H1 (cell line): ENCODE measurements at regions not wholly inside any gene's neighbourhood (a gene's known extent, or its start where the extent isn't known, plus 50 kb on each side); places are given as distances from the start of the nearest gene placed in this dataset.

Experiments used
- CTCF ChIA-PET: fragments of 300-600 bp; sonication (Branson Sonifier 250); formaldehyde crosslinking; loops from one replicate; lab custom pipeline; 2021; ENCODE audit not compliant: partially characterized antibody; lab: Charles Lee
- POLR2A ChIA-PET: fragments of 300-600 bp; sonication (Branson Sonifier 250); formaldehyde crosslinking; loops from one replicate; lab custom pipeline; 2021; ENCODE audit warnings: inconsistent platforms; ENCODE audit not compliant: partially characterized antibody; lab: Charles Lee
- DNase-seq, 2 experiments: peaks; one replicate each; pipeline versions ENCODE4 v3.0.0 to v3.0.0-alpha.2; 2010 to 2022; ENCODE audit warnings: low spot score in 2 of 2, low read depth in 1 of 2, mixed read lengths in 1 of 2
- FAIRE-seq: peaks from 2 replicates; lab custom pipeline; 2011; peaks lifted over from hg19 to GRCh38; lab: Jason Lieb, UNC
- H2AFZ ChIP-seq: 2 replicates; pipeline ENCODE4 v1.8.1; 2012; ENCODE audit warnings: low read length, inconsistent platforms
- H2AK5ac ChIP-seq: 2 replicates; pipeline ENCODE4 v1.6.1; 2013; ENCODE audit warnings: low read depth, low read length
- H2BK120ac ChIP-seq: replicated peaks from 2 replicates; pipeline ENCODE3; 2013; ENCODE audit warnings: low read depth, low read length, inconsistent platforms
- H2BK12ac ChIP-seq: 2 replicates; pipeline ENCODE4 v1.6.1; 2013; ENCODE audit warnings: low read depth, low read length
- H2BK15ac ChIP-seq: 2 replicates; pipeline ENCODE4 v1.6.1; 2013; ENCODE audit warnings: low read length
- H2BK20ac ChIP-seq: 2 replicates; pipeline ENCODE4 v1.6.1; 2013; ENCODE audit warnings: low read length
- H2BK5ac ChIP-seq: 2 replicates; pipeline ENCODE4 v1.6.1; 2013; ENCODE audit warnings: low read depth, low read length
- H3K14ac ChIP-seq: 2 replicates; pipeline ENCODE4 v1.6.1; 2013; ENCODE audit warnings: inconsistent platforms; ENCODE audit not compliant: insufficient read length
- H3K18ac ChIP-seq: 2 replicates; pipeline ENCODE4 v1.6.1; 2013; ENCODE audit warnings: low read length; ENCODE audit errors: extremely low read depth
- H3K23ac ChIP-seq: 2 replicates; pipeline ENCODE4 v1.6.1; 2013; ENCODE audit warnings: inconsistent platforms; ENCODE audit not compliant: insufficient read length
- H3K23me2 ChIP-seq: 2 replicates; pipeline ENCODE4 v1.6.1; 2013; ENCODE audit warnings: low read depth, low read length
- H3K27ac ChIP-seq: 2 replicates; pipeline ENCODE4 v1.6.1; 2011; ENCODE audit warnings: low read depth, low read length, inconsistent platforms
- H3K27me3 ChIP-seq, 4 experiments: replicated peaks in 1 of 4; 1 replicate in 1 of 4; 2 replicates in 3 of 4; pipeline versions ENCODE4 v1.6.1 to v1.8.1; 2011 to 2013; ENCODE audit warnings: low read length in 3 of 4, mild to moderate bottlenecking in 3 of 4, inconsistent platforms in 2 of 4, mixed read lengths in 2 of 4, moderate library complexity in 1 of 4; ENCODE audit not compliant: control insufficient read depth in 3 of 4, insufficient read depth in 3 of 4; ENCODE audit errors: extremely low read depth in 1 of 4
- H3K36me3 ChIP-seq, 4 experiments: 2 replicates each; pipeline versions ENCODE4 v1.6.1 to v1.8.1; 2011 to 2013; ENCODE audit warnings: mild to moderate bottlenecking in 4 of 4, low read length in 3 of 4, moderate library complexity in 2 of 4, control low read depth in 1 of 4, inconsistent platforms in 1 of 4; ENCODE audit not compliant: insufficient read depth in 4 of 4, control insufficient read depth in 2 of 4
- H3K4ac ChIP-seq: replicated peaks from 2 replicates; pipeline ENCODE3; 2013; ENCODE audit warnings: low read length, low read depth, mixed read lengths, inconsistent platforms; ENCODE audit not compliant: insufficient read length
- H3K4me1 ChIP-seq, 4 experiments: replicated peaks in 1 of 4; 1 replicate in 1 of 4; 2 replicates in 3 of 4; pipeline versions ENCODE4 v1.6.1 to v1.8.1; 2011 to 2013; ENCODE audit warnings: low read length in 3 of 4, inconsistent platforms in 2 of 4, mixed read lengths in 1 of 4; ENCODE audit not compliant: insufficient read depth in 4 of 4, control insufficient read depth in 3 of 4
- H3K4me2 ChIP-seq, 2 experiments: 2 replicates each; pipeline versions ENCODE4 v1.6.1 to v1.8.1; 2011 to 2013; ENCODE audit warnings: low read depth in 2 of 2, low read length in 2 of 2, control low read depth in 1 of 2, inconsistent platforms in 1 of 2, mild to moderate bottlenecking in 1 of 2; ENCODE audit not compliant: insufficient read depth in 1 of 2
- H3K4me3 ChIP-seq, 4 experiments: fragments of 200-600, 300-600 bp in 1 of 4; sonication (generic), shearing (Covaris generic), sonication (Bioruptor Twin) in 1 of 4; 2 replicates each; pipeline versions ENCODE4 v1.5.1 to v1.8.1; 2011 to 2016; ENCODE audit warnings: low read length in 4 of 4, low read depth in 3 of 4, control low read depth in 2 of 4, inconsistent platforms in 2 of 4, mild to moderate bottlenecking in 2 of 4, mixed read lengths in 1 of 4, moderate library complexity in 1 of 4; ENCODE audit not compliant: insufficient read depth in 2 of 4; ENCODE audit errors: extremely low read depth in 1 of 4
- H3K56ac ChIP-seq: replicated peaks from 2 replicates; pipeline ENCODE3; 2013; ENCODE audit warnings: low read depth, mild to moderate bottlenecking, mixed read lengths, low read length, inconsistent platforms; ENCODE audit not compliant: insufficient read length
- H3K79me1 ChIP-seq: 2 replicates; pipeline ENCODE4 v1.6.1; 2013; ENCODE audit warnings: low read depth, low read length, control low read depth
- H3K79me2 ChIP-seq, 2 experiments: 2 replicates each; pipeline versions ENCODE4 v1.6.1 to v1.8.1; 2012 to 2013; ENCODE audit warnings: low read length in 2 of 2, mild to moderate bottlenecking in 2 of 2, inconsistent platforms in 1 of 2; ENCODE audit not compliant: insufficient read depth in 2 of 2, control insufficient read depth in 1 of 2
- H3K9ac ChIP-seq, 4 experiments: replicated peaks in 1 of 4; 1 replicate in 1 of 4; 2 replicates in 3 of 4; pipeline versions ENCODE4 v1.6.1 to v1.8.1; 2011 to 2013; ENCODE audit warnings: low read depth in 3 of 4, low read length in 3 of 4, control low read depth in 2 of 4, mild to moderate bottlenecking in 2 of 4, moderate library complexity in 2 of 4, inconsistent platforms in 1 of 4; ENCODE audit errors: extremely low read depth in 1 of 4
- H3K9me3 ChIP-seq, 2 experiments: 2 replicates each; pipeline versions ENCODE4 v1.6.1 to v1.8.1; 2012 to 2013; ENCODE audit warnings: mild to moderate bottlenecking in 2 of 2, moderate library complexity in 2 of 2, control low read depth in 1 of 2, inconsistent platforms in 1 of 2, low read depth in 1 of 2, low read length in 1 of 2, mixed read lengths in 1 of 2; ENCODE audit not compliant: insufficient read depth in 2 of 2
- H4K20me1 ChIP-seq, 2 experiments: replicated peaks in 1 of 2; 2 replicates each; pipeline versions ENCODE3 to v1.8.1; 2011 to 2013; ENCODE audit warnings: inconsistent platforms in 2 of 2, low read length in 2 of 2, mild to moderate bottlenecking in 1 of 2; ENCODE audit not compliant: insufficient read depth in 2 of 2, control insufficient read depth in 1 of 2
- H4K5ac ChIP-seq: 2 replicates; pipeline ENCODE4 v1.6.1; 2013; ENCODE audit warnings: low read length, low read depth, mixed read lengths, inconsistent platforms; ENCODE audit not compliant: insufficient read length
- H4K8ac ChIP-seq: 2 replicates; pipeline ENCODE4 v1.8.0; 2013; ENCODE audit warnings: mild to moderate bottlenecking, moderate library complexity, low read length, inconsistent platforms; ENCODE audit not compliant: insufficient read depth; ENCODE audit errors: extremely low read depth
- H4K91ac ChIP-seq: replicated peaks from 2 replicates; pipeline ENCODE3; 2013; ENCODE audit warnings: low read length, mixed read lengths, inconsistent platforms; ENCODE audit not compliant: insufficient read length
- ATF3 ChIP-seq: IDR thresholded peaks from 2 replicates; pipeline ENCODE4 v1.6.1; 2011; ENCODE audit warnings: low read depth, mild to moderate bottlenecking, low read length; ENCODE audit not compliant: insufficient read depth
- POLR2A ChIP-seq, 2 experiments: IDR thresholded peaks; 1 replicate in 1 of 2; 2 replicates in 1 of 2; pipeline ENCODE4 v1.6.1; 2011; ENCODE audit warnings: low read depth in 2 of 2, low read length in 2 of 2, mild to moderate bottlenecking in 2 of 2; ENCODE audit errors: control extremely low read depth in 1 of 2
- POU5F1 ChIP-seq: IDR thresholded peaks from 2 replicates; pipeline ENCODE4 v1.6.1; 2011; ENCODE audit warnings: low read depth, mild to moderate bottlenecking, low read length, moderate library complexity
- RBBP5 ChIP-seq: IDR thresholded peaks from 2 replicates; pipeline ENCODE4 v1.7.1; 2012; ENCODE audit warnings: low read depth, mild to moderate bottlenecking, inconsistent platforms, low read length, moderate library complexity, borderline replicate concordance
- ZNF274 ChIP-seq: IDR thresholded peaks from 2 replicates; pipeline ENCODE4 v1.7.0; 2012; ENCODE audit warnings: low read length, borderline replicate concordance; ENCODE audit errors: extremely low read depth
- WGBS, 2 experiments: shearing (Covaris generic) in 1 of 2; methylation state at CpG; one replicate each; pipeline versions ENCODE4 v1.1.6 to v1.1.7; 2013 to 2015; ENCODE audit warnings: low lambda C conversion rate in 2 of 2, mixed read lengths in 2 of 2, inconsistent platforms in 1 of 2, low coverage in 1 of 2, missing lambda C conversion rate in 1 of 2; ENCODE audit not compliant: insufficient replicate concordance in 2 of 2, insufficient coverage in 1 of 2, insufficient read length in 1 of 2; ENCODE audit errors: extremely low coverage in 1 of 2, missing lambda C conversion rate in 1 of 2; 5-methylcytosine and 5-hydroxymethylcytosine counted together

GRCh38 chr9:12503606-12504122 lies 189.5 kb upstream of the TYRP1 start:
- H3K56ac ChIP-seq: no peak overlapping the region
- H4K5ac ChIP-seq: no peak overlapping the region
- H3K4me2 ChIP-seq: no peak overlapping the region
- H3K23me2 ChIP-seq: no peaks in the 10 kb centered on the region
- H3K27me3 ChIP-seq: no peaks in the 10 kb centered on the region
- no peak overlapping the region for H2BK12ac ChIP-seq
- no peak overlapping the region for H2BK5ac ChIP-seq
- H3K36me3 ChIP-seq: no peaks in the 10 kb centered on the region
- H3K79me2 ChIP-seq: no peaks in the 10 kb centered on the region
- H3K18ac ChIP-seq: no peak overlapping the region
- H4K91ac ChIP-seq: no peak overlapping the region
- FAIRE-seq: no peak
- H3K79me1 ChIP-seq: no peaks in the 10 kb centered on the region
- no peak overlapping the region for H3K27ac ChIP-seq
- no peak for TF ChIP-seq POU5F1
- TF ChIP-seq POLR2A (IDR thresholded peaks at IDR 0.05; ENCODE audit: control extremely low read depth in 1 of 2, low read depth in 2 of 2, low read length in 2 of 2): no peak
- TF ChIP-seq RBBP5: no peak
- TF ChIP-seq ATF3: no peak
- no peak for TF ChIP-seq ZNF274
- no peak overlapping the region for H3K23ac ChIP-seq
- 93% methylated on average over 2 of the region's 2 CpGs; no CpG with 5 or more reads in 1 of the 2 experiments for WGBS, 2 experiments
- no peak for DNase-seq
- H3K9me3 ChIP-seq: no peaks in the 10 kb centered on the region
- H3K4ac ChIP-seq: no peak overlapping the region
- H2AK5ac ChIP-seq: no peak overlapping the region
- no peak overlapping the region for H2BK15ac ChIP-seq
- H3K4me1 ChIP-seq: no peaks in the 10 kb centered on the region
- no peak overlapping the region for H2BK20ac ChIP-seq
- no peak overlapping the region for H3K4me3 ChIP-seq
- H2AFZ ChIP-seq: no peak overlapping the region
- H3K9ac ChIP-seq: no peak overlapping the region
- CTCF ChIA-PET: no interaction called here
- H2BK120ac ChIP-seq: no peak overlapping the region
- POLR2A ChIA-PET: no interaction called here
- H4K8ac ChIP-seq: no peak overlapping the region
- no peak overlapping the region for H3K14ac ChIP-seq
- H4K20me1 ChIP-seq: no peaks in the 10 kb centered on the region
